IMR-90 (cell line): ENCODE measurements at regions not wholly inside any gene's neighbourhood (a gene's known extent, or its start where the extent isn't known, plus 50 kb on each side); places are given as distances from the start of the nearest gene placed in this dataset.

ENCODE experiments used
- ATAC-seq: fragments of 200-7000 bp; cut with Tn5 transposase; 2 replicates; pipeline ENCODE4 v1.9.1; 2020; ENCODE audit warnings: low read depth, mild to moderate bottlenecking, moderate library complexity
- BruUV-seq: library from RNA; stranded (reverse); fragments of 400-500 nt; replicated peaks from 2 replicates; lab custom pipeline; 2021; lab: Mats Ljungman, UMichigan
- CTCF ChIA-PET: fragments of 300-600 bp; formaldehyde crosslinking; extraction: SDS; loops from one replicate; lab custom pipeline; 2021; ENCODE audit warnings: antibody characterized with exemption; lab: Yijun Ruan, JAX
- POLR2A ChIA-PET: fragments of 300-600 bp; sonication (Branson Sonifier 250); formaldehyde crosslinking; loops from one replicate; lab custom pipeline; 2022; ENCODE audit warnings: antibody characterized with exemption; ENCODE audit not compliant: unreplicated experiment; lab: Charles Lee
- DNase-seq: peaks from one replicate; pipeline ENCODE4 v3.0.0; 2013
- H2AFZ ChIP-seq: replicated peaks from 2 replicates; pipeline ENCODE3; 2013; ENCODE audit warnings: low read length, mild to moderate bottlenecking; ENCODE audit not compliant: poor library complexity
- H2AK5ac ChIP-seq: 2 replicates; pipeline ENCODE4 v1.6.1; 2013; ENCODE audit warnings: low read depth, low read length, inconsistent platforms
- H2AK9ac ChIP-seq: replicated peaks from 2 replicates; pipeline ENCODE3; 2013; ENCODE audit warnings: mild to moderate bottlenecking, low read depth, low read length, moderate library complexity; ENCODE audit not compliant: poor library complexity
- H2BK120ac ChIP-seq: 2 replicates; pipeline ENCODE4 v1.6.1; 2013; ENCODE audit warnings: low read depth, low read length, inconsistent platforms
- H2BK15ac ChIP-seq: 3 replicates; pipeline ENCODE4 v1.6.1; 2013; ENCODE audit warnings: low read depth, low read length, inconsistent platforms
- H2BK20ac ChIP-seq: 2 replicates; pipeline ENCODE4 v1.6.1; 2013; ENCODE audit warnings: low read depth, mild to moderate bottlenecking, inconsistent platforms, low read length, moderate library complexity
- H2BK5ac ChIP-seq: 2 replicates; pipeline ENCODE4 v1.6.1; 2013; ENCODE audit warnings: mild to moderate bottlenecking, low read depth, low read length, inconsistent platforms; ENCODE audit not compliant: poor library complexity, severe bottlenecking
- H3K14ac ChIP-seq: replicated peaks from 2 replicates; pipeline ENCODE4 v1.6.1; 2013; ENCODE audit warnings: low read depth, low read length, inconsistent platforms
- H3K18ac ChIP-seq: 2 replicates; pipeline ENCODE4 v1.6.1; 2013; ENCODE audit warnings: low read depth, low read length, control low read depth
- H3K23ac ChIP-seq: 2 replicates; pipeline ENCODE4 v1.6.1; 2013; ENCODE audit warnings: low read depth, low read length, inconsistent platforms
- H3K27ac ChIP-seq: 2 replicates; pipeline ENCODE4 v1.5.1; 2013; ENCODE audit warnings: mild to moderate bottlenecking, control low read depth, low read length; ENCODE audit not compliant: insufficient read depth
- H3K27me3 ChIP-seq: 2 replicates; pipeline ENCODE4 v1.6.1; 2013; ENCODE audit warnings: low read length; ENCODE audit not compliant: control insufficient read depth, insufficient read depth
- H3K36me3 ChIP-seq: 2 replicates; pipeline ENCODE4 v1.6.1; 2013; ENCODE audit warnings: low read length, mixed read lengths; ENCODE audit not compliant: control insufficient read depth, insufficient read depth
- H3K4ac ChIP-seq: 2 replicates; pipeline ENCODE4 v1.6.1; 2013; ENCODE audit warnings: low read depth, low read length, inconsistent platforms
- H3K4me1 ChIP-seq: 2 replicates; pipeline ENCODE4 v1.6.1; 2013; ENCODE audit warnings: low read length, mixed read lengths; ENCODE audit not compliant: control insufficient read depth, insufficient read depth
- H3K4me2 ChIP-seq: 2 replicates; pipeline ENCODE4 v1.6.1; 2013; ENCODE audit warnings: low read depth, mild to moderate bottlenecking, control low read depth, low read length, moderate library complexity
- H3K4me3 ChIP-seq: 2 replicates; pipeline ENCODE4 v1.5.1; 2013; ENCODE audit warnings: low read depth, mild to moderate bottlenecking, control low read depth, low read length, moderate library complexity; ENCODE audit not compliant: insufficient read depth
- H3K56ac ChIP-seq: 2 replicates; pipeline ENCODE4 v1.6.1; 2013; ENCODE audit warnings: low read length, inconsistent platforms; ENCODE audit not compliant: insufficient read depth; ENCODE audit errors: extremely low read depth
- H3K79me1 ChIP-seq, 2 experiments: 2 replicates each; pipeline ENCODE4 v1.6.1; 2013; ENCODE audit warnings: low read length in 2 of 2, inconsistent platforms in 1 of 2, low read depth in 1 of 2
- H3K9ac ChIP-seq: 2 replicates; pipeline ENCODE4 v1.6.1; 2013; ENCODE audit warnings: low read depth, low read length, control low read depth
- H3K9me1 ChIP-seq: 2 replicates; pipeline ENCODE4 v1.6.1; 2013; ENCODE audit warnings: low read length, inconsistent platforms; ENCODE audit not compliant: insufficient read depth
- H3K9me3 ChIP-seq: 2 replicates; pipeline ENCODE4 v1.6.1; 2013; ENCODE audit warnings: low read length; ENCODE audit not compliant: control insufficient read depth, insufficient read depth
- H4K20me1 ChIP-seq: 2 replicates; pipeline ENCODE4 v1.6.1; 2013; ENCODE audit warnings: low read length, inconsistent platforms; ENCODE audit not compliant: insufficient read depth
- H4K5ac ChIP-seq: 2 replicates; pipeline ENCODE4 v1.6.1; 2013; ENCODE audit warnings: mild to moderate bottlenecking, low read depth, low read length, control low read depth
- H4K8ac ChIP-seq, 2 experiments: 2 replicates each; pipeline ENCODE4 v1.6.1; 2013; ENCODE audit warnings: low read depth in 2 of 2, low read length in 2 of 2, control low read depth in 1 of 2, inconsistent platforms in 1 of 2
- H4K91ac ChIP-seq: 2 replicates; pipeline ENCODE4 v1.6.1; 2013; ENCODE audit warnings: low read depth, low read length, inconsistent platforms; ENCODE audit not compliant: insufficient read depth
- BHLHE40 ChIP-seq: fragments of 150-350 bp; IDR thresholded peaks from 2 replicates; pipeline ENCODE4 v1.6.1; 2016; ENCODE audit warnings: mild to moderate bottlenecking, low read depth, low read length
- CEBPB ChIP-seq: IDR thresholded peaks from 2 replicates; pipeline ENCODE4 v1.6.1; 2012; ENCODE audit warnings: low read depth, low read length, improper control_type of control experiment
- CHD1 ChIP-seq: IDR thresholded peaks from 2 replicates; pipeline ENCODE4 v1.6.1; 2012; ENCODE audit warnings: low read depth, low read length, improper control_type of control experiment
- CTCF ChIP-seq: conservative IDR thresholded peaks from 2 replicates; pipeline ENCODE4 v1.5.1; 2012; ENCODE audit warnings: mild to moderate bottlenecking, low read depth, low read length, improper control_type of control experiment
- ELK1 ChIP-seq: fragments of 150-350 bp; IDR thresholded peaks from 2 replicates; pipeline ENCODE4 v1.6.1; 2016; ENCODE audit warnings: low read depth, mild to moderate bottlenecking, low read length, moderate library complexity, borderline replicate concordance
- FOS ChIP-seq: fragments of 150-350 bp; IDR thresholded peaks from 2 replicates; pipeline ENCODE4 v1.6.1; 2016; ENCODE audit warnings: low read depth, low read length
- MAFK ChIP-seq: IDR thresholded peaks from 2 replicates; pipeline ENCODE4 v1.6.1; 2012; ENCODE audit warnings: low read depth, low read length, improper control_type of control experiment
- MAZ ChIP-seq: IDR thresholded peaks from 2 replicates; pipeline ENCODE4 v1.6.1; 2012; ENCODE audit warnings: low read depth, mild to moderate bottlenecking, low read length, improper control_type of control experiment, moderate library complexity, borderline replicate concordance
- MXI1 ChIP-seq: IDR thresholded peaks from 2 replicates; pipeline ENCODE4 v1.6.1; 2012; ENCODE audit warnings: low read depth, mild to moderate bottlenecking, low read length, moderate library complexity, borderline replicate concordance
- NFE2L2 ChIP-seq: fragments of 150-350 bp; IDR thresholded peaks from 2 replicates; pipeline ENCODE4 v1.6.1; 2016; ENCODE audit warnings: low read depth, mild to moderate bottlenecking, low read length
- POLR2A ChIP-seq: IDR thresholded peaks from 2 replicates; pipeline ENCODE4 v1.6.1; 2012; ENCODE audit warnings: mild to moderate bottlenecking, low read depth, low read length
- RAD21 ChIP-seq: IDR thresholded peaks from 2 replicates; pipeline ENCODE4 v1.6.1; 2012; ENCODE audit warnings: low read length, improper control_type of control experiment
- RCOR1 ChIP-seq: IDR thresholded peaks from 2 replicates; pipeline ENCODE4 v1.6.1; 2012; ENCODE audit warnings: mild to moderate bottlenecking, low read length, improper control_type of control experiment; ENCODE audit not compliant: insufficient replicate concordance
- RFX5 ChIP-seq: IDR thresholded peaks from 2 replicates; pipeline ENCODE4 v1.8.0; 2012; ENCODE audit warnings: low read depth, mild to moderate bottlenecking, low read length, moderate library complexity
- SMC3 ChIP-seq: fragments of 150-350 bp; IDR thresholded peaks from 2 replicates; pipeline ENCODE4 v1.6.1; 2016; ENCODE audit warnings: low read depth, mild to moderate bottlenecking, antibody characterized with exemption, low read length, moderate library complexity
- USF2 ChIP-seq: fragments of 150-350 bp; IDR thresholded peaks from 2 replicates; pipeline ENCODE4 v1.6.1; 2017; ENCODE audit warnings: mild to moderate bottlenecking, antibody characterized with exemption, low read length, low read depth
- WGBS, 2 experiments: methylation state at CpG; one replicate each; pipeline versions ENCODE4 v1.1.5 to v1.1.7; 2013; ENCODE audit warnings: missing lambda C conversion rate in 2 of 2; ENCODE audit not compliant: insufficient read length in 1 of 2; ENCODE audit errors: extremely low coverage in 2 of 2; 5-methylcytosine and 5-hydroxymethylcytosine counted together
- dilution Hi-C: fragments of 300-500 bp; cut with HindIII; formaldehyde crosslinking; loops from one replicate; pipeline ENCODE4 v1.14.3; 2018; ENCODE audit warnings: low sequenced_read_pairs; ENCODE audit not compliant: unreplicated experiment
- in situ Hi-C: fragments of 300-500 bp; cut with MboI; formaldehyde crosslinking; loops from 3 replicates; pipeline ENCODE4 v1.14.3; 2019; ENCODE audit warnings: low sequenced_read_pairs, inconsistent platforms, mixed read lengths
- intact Hi-C: fragments of 100-400 bp; cut with micrococcal nuclease; formaldehyde crosslinking; loops from 2 replicates; pipeline ENCODE4 v1.10.0; 2022

GRCh38 chr6:101118136-101118396 is 236.9 kb upstream of the ASCC3 start:
- Histone ChIP-seq H3K27me3 (no peaks in the 10 kb centered on the region), H3K9ac (no peak overlapping the region), H4K5ac (no peak overlapping the region), H3K4me3 (no peak overlapping the region), H3K79me1 (no peaks in the 10 kb centered on the region), H2AK5ac (no peak overlapping the region), H3K14ac (no peak overlapping the region), H3K9me3 (no peaks in the 10 kb centered on the region), H3K56ac (no peak overlapping the region), H4K8ac (no peak overlapping the region), H3K23ac (no peak overlapping the region), H3K4me2 (no peak overlapping the region), H2BK120ac (no peak overlapping the region), H2AK9ac (no peak overlapping the region), H2BK15ac (no peak overlapping the region), H4K20me1 (no peaks in the 10 kb centered on the region), H3K36me3 (no peaks in the 10 kb centered on the region), H3K27ac (no peak overlapping the region), H3K4me1 (no peaks in the 10 kb centered on the region), H2BK20ac (no peak overlapping the region), H4K91ac (no peak overlapping the region), H3K9me1 (no peaks in the 10 kb centered on the region), H3K4ac (no peak overlapping the region), H3K18ac (no peak overlapping the region), H2BK5ac (no peak overlapping the region), H2AFZ (no peak overlapping the region)
- POLR2A ChIA-PET, result no interaction called here
- WGBS, 2 experiments, result no CpG with 5 or more reads among the region's 1 CpG
- ATAC-seq (no peak), DNase-seq (no peak)
- intact Hi-C loops, result no loop called here
- dilution Hi-C loops, result no loop called here
- BruUV-seq, result no TSS peak
- TF ChIP-seq RAD21 (no peak), MXI1 (no peak), CTCF (no peak), NFE2L2 (no peak), ELK1 (no peak), SMC3 (no peak), FOS (no peak), MAFK (no peak), USF2 (no peak), POLR2A (no peak), RFX5 (no peak), CHD1 (no peak), MAZ (no peak), BHLHE40 (no peak), RCOR1 (no peak), CEBPB (no peak)
- in situ Hi-C loops, result no loop called here
- CTCF ChIA-PET, result no interaction called here
